Activated T-helper 17 cell treated with anti-CD3 and anti-CD28 coated beads, Interleukin-2, amount 50 U/mL, for 72 hours (primary cell): ENCODE measurements at regions not wholly inside any gene's neighbourhood (a gene's known extent, or its start where the extent isn't known, plus 50 kb on each side); places are given as distances from the start of the nearest gene placed in this dataset.

Experiments
- ATAC-seq: fragments of 150-1000 bp; cut with Tn5 transposase; replicated peaks from 2 replicates; pipeline ENCODE4 v1.10.0; 2021; ENCODE audit warnings: mild to moderate bottlenecking, moderate library complexity
- H3K27ac Mint-ChIP-seq: one replicate; pipeline ENCODE4 v1.8.0; 2022; ENCODE audit warnings: mixed read lengths
- H3K27me3 Mint-ChIP-seq: one replicate; pipeline ENCODE4 v1.8.0; 2022; ENCODE audit warnings: mixed read lengths
- H3K36me3 Mint-ChIP-seq: one replicate; pipeline ENCODE4 v1.8.0; 2022; ENCODE audit warnings: low read depth, mild to moderate bottlenecking, mixed read lengths
- H3K4me1 Mint-ChIP-seq: one replicate; pipeline ENCODE4 v1.8.0; 2022; ENCODE audit warnings: mixed read lengths
- H3K4me3 Mint-ChIP-seq: one replicate; pipeline ENCODE4 v1.8.0; 2022; ENCODE audit warnings: mild to moderate bottlenecking, mixed read lengths
- H3K9me3 Mint-ChIP-seq: one replicate; pipeline ENCODE4 v1.8.0; 2022; ENCODE audit warnings: mixed read lengths

DNA sequence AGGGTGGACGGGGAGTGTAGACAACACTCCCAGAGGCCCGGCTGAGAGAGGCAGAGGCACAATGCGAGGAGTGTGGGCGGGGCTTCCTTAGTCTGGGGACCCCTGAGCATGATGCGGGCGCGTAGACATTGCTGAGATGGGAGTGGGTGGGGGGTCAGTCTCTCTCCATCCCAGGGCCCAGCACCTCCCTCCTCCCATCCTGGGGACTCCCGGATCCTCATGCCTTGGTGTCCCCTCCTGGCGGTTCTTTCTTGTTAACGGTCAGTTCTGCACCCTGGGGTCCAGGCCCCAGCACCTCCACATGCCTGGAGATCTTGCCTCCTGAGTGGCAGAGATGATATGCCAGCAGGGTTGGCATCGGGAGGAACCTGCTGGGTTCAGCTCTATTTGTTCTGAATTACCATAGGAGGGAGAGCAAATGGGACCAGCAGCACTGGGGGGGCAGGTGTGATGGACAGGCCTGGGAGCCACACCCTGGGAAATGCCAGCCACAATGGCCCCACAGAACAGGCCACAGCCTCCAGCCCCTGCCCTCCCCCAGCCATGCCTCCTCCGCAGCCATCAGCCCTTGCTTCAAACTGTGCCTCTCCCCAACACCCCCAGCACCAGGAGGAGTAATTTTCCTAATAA, 55.7 kb downstream of the RTL6 start:
- H3K4me1 Mint-ChIP-seq = no peaks in the 10 kb centered on the region
- peaks cover 4% of the 10 kb centered on the region for H3K9me3 Mint-ChIP-seq
- no peaks in the 10 kb centered on the region for H3K27me3 Mint-ChIP-seq
- H3K36me3 Mint-ChIP-seq = no peaks in the 10 kb centered on the region
- no peak overlapping the region for H3K4me3 Mint-ChIP-seq
- no peak overlapping the region for H3K27ac Mint-ChIP-seq
- ATAC-seq = no peak

DNA sequence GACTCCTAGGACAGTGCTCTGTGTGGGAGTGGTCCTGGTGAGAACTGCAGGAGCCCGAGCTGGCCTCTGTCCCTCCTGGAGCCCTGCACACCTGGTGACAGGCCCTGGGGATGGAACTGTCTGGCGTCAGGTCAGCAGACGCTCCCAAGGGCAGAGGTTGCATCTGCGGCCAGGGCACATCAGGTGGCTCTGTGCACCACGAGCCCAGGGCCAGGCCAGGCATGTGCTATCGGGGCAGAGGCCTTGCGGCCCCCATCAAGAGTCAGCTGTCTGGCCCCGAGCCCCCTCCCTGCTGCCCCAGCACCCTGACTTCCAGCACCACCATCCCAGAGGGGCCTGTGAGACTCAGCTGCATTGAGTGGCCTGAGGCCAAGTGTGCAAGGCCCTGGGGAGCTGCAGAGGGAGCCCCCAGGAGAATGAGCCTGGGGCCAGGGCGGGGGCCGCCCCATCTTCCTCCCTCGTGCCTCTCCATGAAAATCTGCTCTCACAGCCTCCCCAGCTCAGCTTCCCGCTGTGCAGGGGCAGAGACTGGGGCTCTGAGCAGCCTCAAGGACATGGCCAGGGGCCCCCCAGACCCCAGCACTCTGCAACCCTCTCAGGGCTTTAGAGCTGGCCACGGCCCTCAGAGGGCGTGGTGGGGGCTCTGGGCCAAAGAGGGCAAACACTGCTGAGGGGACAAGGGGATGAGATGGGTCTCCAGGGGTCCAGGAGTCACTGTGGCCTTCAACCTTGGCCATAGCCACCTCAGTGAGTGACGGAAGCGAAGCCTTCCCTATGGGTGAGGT, 56.4 kb downstream of the RTL6 start:
- H3K9me3 Mint-ChIP-seq = peaks cover 3% of the 10 kb centered on the region
- no peak overlapping the region for H3K4me3 Mint-ChIP-seq
- ATAC-seq = no peak
- H3K27ac Mint-ChIP-seq = no peak overlapping the region
- H3K27me3 Mint-ChIP-seq = no peaks in the 10 kb centered on the region
- H3K4me1 Mint-ChIP-seq = no peaks in the 10 kb centered on the region
- no peaks in the 10 kb centered on the region for H3K36me3 Mint-ChIP-seq

DNA sequence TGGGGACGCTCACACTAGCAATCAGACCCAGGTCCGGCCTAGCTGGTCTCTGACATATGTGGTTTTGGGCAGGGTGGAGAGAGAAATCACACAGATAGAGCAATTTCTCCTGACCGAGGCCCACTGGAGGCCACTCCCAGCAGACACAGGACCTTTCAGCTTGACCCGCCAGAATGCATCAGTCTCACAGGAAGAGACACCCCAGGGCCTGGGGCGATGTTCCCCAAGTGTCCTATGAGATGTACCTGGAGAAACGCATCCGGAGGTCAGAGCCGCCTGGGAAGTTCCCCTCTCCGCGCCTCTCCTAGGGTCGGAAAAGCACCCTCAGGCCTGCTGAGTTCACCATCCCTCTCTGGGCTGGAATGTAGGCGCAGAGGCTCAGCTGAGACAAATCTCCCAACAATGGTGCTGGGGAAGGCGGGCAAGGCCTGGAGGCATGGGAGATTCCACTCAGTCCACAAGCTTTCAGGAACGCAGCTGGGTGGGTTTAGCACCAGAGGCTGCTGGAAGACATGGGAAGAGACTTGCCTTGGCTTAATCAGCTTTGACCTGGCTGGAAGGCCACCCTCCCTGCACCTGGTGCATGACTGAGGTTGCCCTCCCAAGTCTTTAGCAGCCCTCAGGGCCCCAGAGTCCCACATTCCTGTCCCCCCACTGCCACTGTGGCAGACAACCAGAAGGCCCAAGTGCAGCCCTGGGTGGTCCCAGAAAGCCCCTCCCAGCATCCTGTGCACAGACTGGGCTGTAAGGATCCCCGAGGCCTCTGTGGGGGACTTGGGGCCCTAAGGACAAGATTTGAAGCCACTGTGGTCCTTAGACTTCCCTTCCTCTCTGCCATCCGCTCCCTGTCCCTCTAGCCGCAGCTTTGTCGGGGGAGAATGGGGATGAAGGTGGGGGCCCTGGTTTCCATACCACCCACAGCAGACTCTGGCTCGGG, 57.5 kb downstream of the RTL6 start:
- Mint-ChIP-seq H3K9me3 (no peaks in the 10 kb centered on the region), H3K4me1 (no peaks in the 10 kb centered on the region), H3K4me3 (no peak overlapping the region), H3K36me3 (no peaks in the 10 kb centered on the region), H3K27me3 (no peaks in the 10 kb centered on the region), H3K27ac (no peak overlapping the region)
- no peak for ATAC-seq

DNA sequence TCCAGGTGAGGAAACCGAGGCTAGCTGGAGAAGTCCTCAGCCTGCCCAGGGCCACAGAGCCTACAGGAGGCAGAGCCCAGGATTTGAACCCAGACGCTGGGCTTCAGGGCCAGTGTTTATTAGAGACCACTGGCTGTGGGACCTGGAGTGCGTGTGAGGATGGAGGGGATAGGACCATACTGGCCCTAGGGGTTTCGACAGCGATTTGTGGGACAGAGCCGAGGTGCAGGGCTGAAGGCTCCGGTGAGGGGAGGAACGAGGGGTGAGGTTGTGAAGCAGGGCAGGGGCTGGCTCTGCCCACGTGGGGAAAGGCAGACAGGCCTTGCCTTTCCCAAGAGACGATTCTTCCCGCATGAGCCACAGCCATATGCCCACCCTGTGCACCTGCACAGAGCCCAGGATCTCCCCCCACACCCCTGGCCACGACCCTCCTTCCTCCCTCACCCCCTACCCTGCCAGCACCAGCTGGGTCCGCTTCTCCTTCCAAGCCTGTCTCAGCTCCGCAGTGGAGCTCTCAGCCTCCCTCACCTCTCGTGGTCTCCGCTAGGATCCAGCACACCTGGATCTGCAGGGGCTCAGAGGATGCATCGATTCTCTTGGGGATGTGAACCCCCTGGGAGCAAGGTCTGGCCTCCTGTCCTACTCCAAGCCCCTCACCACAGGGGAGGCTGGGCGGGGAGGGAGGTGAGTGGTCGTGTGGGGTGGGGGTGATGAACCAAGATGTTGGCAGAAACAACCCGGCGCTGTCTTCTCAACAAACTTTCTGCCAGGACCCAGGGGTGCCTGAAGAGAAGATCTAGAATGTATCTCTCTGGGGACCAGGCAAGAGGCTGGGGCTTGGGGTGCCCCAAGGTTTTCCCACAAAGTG, 58.4 kb downstream of the RTL6 start:
- H3K27me3 Mint-ChIP-seq = no peaks in the 10 kb centered on the region
- H3K4me1 Mint-ChIP-seq = no peaks in the 10 kb centered on the region
- no peaks in the 10 kb centered on the region for H3K36me3 Mint-ChIP-seq
- no peak overlapping the region for H3K4me3 Mint-ChIP-seq
- no peak overlapping the region for H3K27ac Mint-ChIP-seq
- H3K9me3 Mint-ChIP-seq = no peaks in the 10 kb centered on the region
- ATAC-seq = no peak

DNA sequence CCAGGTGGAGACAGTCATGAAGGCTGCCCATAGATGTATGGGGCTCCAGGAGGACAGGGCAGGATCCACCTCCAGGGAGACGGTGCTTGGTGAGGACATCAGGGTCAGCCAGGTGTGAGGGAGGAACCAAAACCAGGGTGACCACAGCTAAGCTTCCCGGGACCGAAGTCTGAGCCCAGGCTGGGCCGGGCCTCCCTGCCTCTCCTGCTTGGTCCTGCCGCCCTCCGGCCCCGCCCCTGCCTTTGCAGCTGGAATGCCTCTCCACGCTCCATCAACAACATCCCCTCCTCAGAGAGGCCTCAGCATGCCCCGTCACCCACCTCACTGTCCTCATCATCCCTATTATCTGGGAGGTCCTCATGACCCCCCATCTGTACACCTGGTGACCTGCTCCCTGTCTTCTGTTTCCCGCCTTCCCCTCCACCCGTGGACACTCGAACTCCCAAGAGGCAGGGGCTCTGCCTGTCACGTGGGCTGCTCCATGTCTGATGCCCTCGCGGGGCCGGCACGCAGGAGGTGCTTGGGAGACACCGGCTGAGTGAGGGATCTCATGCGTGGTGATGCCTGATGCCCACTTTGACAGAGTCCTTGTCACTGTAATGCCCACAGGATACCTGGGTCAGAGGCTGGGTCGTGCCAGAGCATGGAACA, 59.4 kb downstream of the RTL6 start:
- Mint-ChIP-seq H3K36me3 (no peaks in the 10 kb centered on the region), H3K27ac (no peak overlapping the region), H3K4me3 (no peak overlapping the region), H3K27me3 (no peaks in the 10 kb centered on the region), H3K4me1 (no peaks in the 10 kb centered on the region), H3K9me3 (no peaks in the 10 kb centered on the region)
- no peak for ATAC-seq

DNA sequence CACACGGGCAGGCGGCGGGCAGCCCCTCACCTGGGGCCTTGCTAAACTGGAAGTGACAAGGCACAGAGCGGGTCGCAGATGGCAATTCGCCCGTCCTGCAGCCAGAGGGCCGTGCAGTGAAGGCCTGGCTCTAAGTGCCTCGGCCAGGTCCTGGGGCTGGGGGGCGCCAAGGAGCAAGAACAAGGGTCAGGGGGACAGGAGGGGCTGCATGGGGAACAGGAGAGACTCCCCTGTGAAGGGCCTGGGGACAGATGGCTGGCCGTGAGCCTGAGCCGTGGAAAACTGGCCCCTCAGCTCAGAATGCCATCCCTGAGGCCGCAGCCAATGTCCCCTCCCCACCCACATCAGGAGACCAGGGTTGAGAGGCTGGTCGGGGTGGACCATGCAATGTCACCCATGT, 60.0 kb downstream of the RTL6 start:
- no peak for ATAC-seq
- Mint-ChIP-seq H3K36me3 (no peaks in the 10 kb centered on the region), H3K4me1 (no peaks in the 10 kb centered on the region), H3K27ac (no peak overlapping the region), H3K27me3 (no peaks in the 10 kb centered on the region), H3K4me3 (no peak overlapping the region), H3K9me3 (no peaks in the 10 kb centered on the region)

DNA sequence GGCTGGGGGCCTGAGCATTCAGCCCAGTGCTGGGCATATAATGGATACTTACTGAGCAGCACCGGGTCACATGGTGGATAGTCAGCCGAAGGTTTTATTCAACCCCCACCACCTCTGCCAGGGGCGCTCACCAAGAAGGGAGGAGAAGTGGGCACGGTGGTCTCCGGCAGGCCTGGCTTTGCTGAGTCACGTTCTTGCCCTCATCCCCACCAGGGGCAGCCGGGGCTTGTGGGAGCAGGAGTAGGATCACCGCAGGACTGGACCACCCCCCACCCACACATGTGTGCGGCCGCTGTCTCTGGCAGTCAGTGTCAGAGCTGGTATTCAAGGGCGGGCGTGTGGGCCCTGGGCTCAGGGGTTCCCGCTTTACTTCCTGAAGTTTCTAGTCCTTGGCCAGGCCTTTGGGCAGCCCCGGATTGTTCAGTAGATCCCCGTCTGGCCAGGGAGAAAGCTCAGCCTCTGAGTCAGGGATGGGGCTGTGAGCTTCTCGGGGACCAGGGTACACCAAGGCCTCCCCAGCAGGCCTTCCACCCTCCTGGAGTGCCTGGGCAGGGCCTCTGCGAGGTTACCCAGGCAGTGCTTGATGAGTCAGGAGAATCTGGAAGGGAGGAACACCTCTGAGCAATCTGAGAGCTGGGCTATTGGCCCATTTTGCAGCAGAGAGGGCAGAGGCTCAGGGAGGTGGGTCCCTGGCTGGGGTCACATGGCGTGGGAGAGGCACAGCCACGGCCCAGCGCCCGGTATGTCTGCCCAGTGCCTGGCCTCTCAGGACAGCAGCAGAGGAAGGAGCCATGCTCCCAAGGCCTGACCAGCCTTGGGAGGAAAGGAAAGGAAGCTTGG, 60.6 kb downstream of the RTL6 start:
- no peak overlapping the region for H3K4me3 Mint-ChIP-seq
- ATAC-seq = no peak

DNA sequence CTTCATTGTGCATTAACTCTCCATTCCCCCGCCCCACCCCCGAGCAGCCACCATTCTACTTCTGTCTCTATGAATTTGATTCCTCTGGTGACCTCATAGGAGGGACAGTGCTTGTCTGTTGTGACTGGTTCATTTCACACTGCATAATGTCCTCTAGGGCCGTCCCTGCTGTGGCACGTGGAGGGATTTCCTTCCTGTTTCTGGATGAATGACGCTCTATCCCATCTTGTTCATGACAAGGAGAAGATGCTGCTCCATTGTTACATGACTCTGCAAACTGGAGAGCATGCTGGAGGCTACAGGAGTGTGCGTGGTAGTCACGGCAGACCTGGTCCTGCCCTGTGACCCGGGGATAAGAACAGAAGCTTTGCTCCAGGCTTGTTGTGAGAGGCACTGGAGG, 61.3 kb downstream of the RTL6 start:
- Mint-ChIP-seq H3K36me3 (no peaks in the 10 kb centered on the region), H3K27me3 (no peaks in the 10 kb centered on the region), H3K4me1 (no peaks in the 10 kb centered on the region), H3K27ac (no peak overlapping the region), H3K4me3 (no peak overlapping the region), H3K9me3 (no peaks in the 10 kb centered on the region)
- no peak for ATAC-seq

More for the DNA sequence above, 60.6 kb downstream of the RTL6 start:
- no peak overlapping the region for H3K27ac Mint-ChIP-seq
- H3K36me3 Mint-ChIP-seq = no peaks in the 10 kb centered on the region
- no peaks in the 10 kb centered on the region for H3K4me1 Mint-ChIP-seq
- H3K27me3 Mint-ChIP-seq = no peaks in the 10 kb centered on the region
- H3K9me3 Mint-ChIP-seq = no peaks in the 10 kb centered on the region

DNA sequence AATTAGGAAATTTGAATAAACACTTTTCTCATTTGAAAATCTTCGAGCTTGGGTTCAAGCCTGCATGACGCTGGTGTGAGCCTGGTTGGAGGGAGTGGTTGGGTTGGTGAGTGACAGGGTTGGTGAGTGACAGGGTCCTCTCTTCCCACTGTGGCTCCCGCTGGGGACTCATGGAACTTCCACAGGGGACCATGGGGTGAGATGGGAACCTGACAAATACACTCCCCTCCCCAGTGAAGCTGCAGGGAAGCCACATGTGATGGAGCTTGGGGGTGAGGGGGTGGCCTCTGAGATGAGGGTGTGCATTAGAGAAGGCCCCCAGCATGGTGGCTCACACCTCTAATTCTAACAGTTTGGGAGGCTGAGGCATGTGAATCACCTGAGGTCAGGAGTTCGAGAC, 66.8 kb downstream of the RTL6 start:
- H3K36me3 Mint-ChIP-seq = no peaks in the 10 kb centered on the region
- ATAC-seq = no peak

DNA sequence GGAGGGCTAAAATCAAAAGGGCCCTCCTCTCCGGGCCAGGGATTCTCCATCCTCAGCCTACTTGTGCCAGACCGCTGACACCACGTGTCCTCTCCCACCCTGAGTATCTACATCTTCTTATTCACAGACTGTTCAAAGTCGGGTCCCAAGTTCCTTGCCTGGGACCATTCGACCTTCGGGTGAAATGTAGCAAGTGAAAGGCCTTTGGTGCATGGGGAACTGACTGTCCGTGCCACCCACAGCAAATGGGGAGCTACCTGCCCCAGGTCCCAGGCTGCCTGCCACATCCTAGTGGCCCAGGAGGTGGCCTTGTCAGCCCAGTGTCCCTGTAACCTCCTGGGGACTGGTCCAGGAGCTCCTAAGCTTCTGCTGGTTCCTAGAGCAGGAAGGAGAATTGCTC, 67.3 kb downstream of the RTL6 start:
- H3K27ac Mint-ChIP-seq = no peak overlapping the region
- H3K9me3 Mint-ChIP-seq = no peaks in the 10 kb centered on the region

More for the DNA sequence above, 66.8 kb downstream of the RTL6 start:
- Mint-ChIP-seq H3K27me3 (peaks cover 3% of the 10 kb centered on the region), H3K4me1 (no peaks in the 10 kb centered on the region), H3K4me3 (no peak overlapping the region), H3K9me3 (no peaks in the 10 kb centered on the region), H3K27ac (no peak overlapping the region)

DNA sequence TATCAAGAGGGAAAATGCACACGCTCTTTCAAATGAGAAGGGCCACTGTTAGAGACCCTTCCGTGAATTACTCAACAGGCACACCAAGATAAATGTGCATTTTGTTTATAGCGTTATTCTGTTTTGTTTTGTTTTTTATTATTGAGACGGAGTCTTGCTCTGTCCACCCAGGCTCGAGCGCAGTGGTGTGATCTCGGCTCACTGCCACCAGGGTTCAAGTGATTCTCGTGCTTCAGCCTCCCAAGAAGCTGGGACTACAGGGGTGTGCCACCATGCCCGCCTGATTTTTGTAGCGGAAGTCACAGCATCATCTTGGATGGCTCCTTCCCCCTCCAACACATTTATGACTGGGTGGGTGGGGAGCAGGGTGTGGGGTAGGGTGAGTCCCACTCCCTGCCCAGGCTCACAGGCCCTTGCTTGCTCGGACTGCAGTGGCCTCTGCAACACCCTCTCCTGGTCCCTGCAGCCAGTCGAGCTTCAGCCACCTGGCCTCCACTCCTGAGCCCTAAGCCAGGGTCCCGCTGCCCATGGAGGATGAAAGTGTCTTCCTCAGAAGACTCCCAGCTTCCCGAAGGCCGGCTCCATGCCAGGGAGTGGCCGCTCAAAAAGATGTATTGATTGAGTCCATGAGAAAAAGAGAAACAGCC, 68.0 kb downstream of the RTL6 start:
- H3K4me1 Mint-ChIP-seq = no peaks in the 10 kb centered on the region
- peaks cover 3% of the 10 kb centered on the region for H3K27me3 Mint-ChIP-seq
- no peak overlapping the region for H3K27ac Mint-ChIP-seq
- H3K9me3 Mint-ChIP-seq = no peaks in the 10 kb centered on the region
- no peaks in the 10 kb centered on the region for H3K36me3 Mint-ChIP-seq
- no peak for ATAC-seq
- no peak overlapping the region for H3K4me3 Mint-ChIP-seq

More for the DNA sequence above, 67.3 kb downstream of the RTL6 start:
- no peak for ATAC-seq
- H3K36me3 Mint-ChIP-seq = no peaks in the 10 kb centered on the region
- peaks cover 3% of the 10 kb centered on the region for H3K27me3 Mint-ChIP-seq
- no peaks in the 10 kb centered on the region for H3K4me1 Mint-ChIP-seq
- no peak overlapping the region for H3K4me3 Mint-ChIP-seq

DNA sequence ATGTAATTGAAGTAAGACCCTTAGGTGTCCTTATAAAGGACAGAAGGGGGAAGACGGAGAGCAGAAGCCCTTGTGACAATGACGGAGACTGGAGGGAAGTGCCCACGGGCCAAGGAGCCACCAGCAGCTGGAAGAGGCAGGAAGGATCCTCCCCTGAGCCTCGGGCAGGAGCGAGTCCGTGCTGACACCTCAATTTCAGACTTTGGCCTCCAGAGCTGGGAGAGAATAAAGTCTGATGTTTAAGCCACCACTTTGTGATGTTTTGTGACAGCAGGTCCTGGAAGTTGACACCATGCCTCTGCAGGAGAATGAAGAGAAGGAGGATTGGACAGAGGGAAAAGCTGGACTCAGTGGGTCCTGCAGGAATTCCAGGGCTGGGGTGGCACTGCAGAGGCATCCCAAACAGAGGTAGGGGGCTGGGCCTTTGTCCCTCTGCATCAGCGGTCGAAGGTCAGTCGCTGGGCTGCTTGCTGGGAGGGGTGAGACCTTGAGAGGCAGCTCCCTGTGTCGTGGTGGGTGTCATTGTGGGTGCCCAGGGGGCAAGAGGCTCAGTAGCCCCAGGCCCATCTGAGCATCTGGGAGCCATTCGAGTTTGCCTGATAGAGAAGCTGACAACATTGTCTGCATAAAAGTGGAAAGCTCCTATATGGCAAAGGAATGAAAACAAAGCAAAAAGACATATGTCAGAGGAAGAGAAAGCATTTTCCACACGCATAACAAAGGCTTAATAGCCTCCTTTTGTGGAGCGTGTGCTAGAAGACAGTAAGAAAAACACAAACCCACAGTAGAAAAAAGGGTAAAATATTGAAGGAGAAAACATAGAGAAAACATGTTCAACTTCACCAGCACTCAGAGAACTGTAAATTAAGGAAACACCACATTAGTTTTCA, 68.8 kb downstream of the RTL6 start:
- H3K9me3 Mint-ChIP-seq = no peaks in the 10 kb centered on the region
- ATAC-seq = no peak
- no peak overlapping the region for H3K27ac Mint-ChIP-seq
- no peaks in the 10 kb centered on the region for H3K4me1 Mint-ChIP-seq
- H3K36me3 Mint-ChIP-seq = no peaks in the 10 kb centered on the region
- H3K4me3 Mint-ChIP-seq = no peak overlapping the region
- peaks cover 10% of the 10 kb centered on the region for H3K27me3 Mint-ChIP-seq
